K562 (cell line): ENCODE measurements at regions not wholly inside any gene's neighbourhood (a gene's known extent, or its start where the extent isn't known, plus 50 kb on each side); places are given as distances from the start of the nearest gene placed in this dataset.

Source experiments
- ATAC-seq: fragments of 200-7000 bp; cut with Tn5 transposase; 3 replicates; pipeline ENCODE4 v1.9.1; 2020; ENCODE audit warnings: moderate library complexity
- BruUV-seq: library from RNA; stranded (reverse); fragments of 400-500 nt; replicated peaks from 2 replicates; lab custom pipeline; 2021; lab: Mats Ljungman, UMichigan
- CTCF ChIA-PET: fragments of 300-600 bp; formaldehyde crosslinking; extraction: SDS; loops from one replicate; lab custom pipeline; 2021; ENCODE audit warnings: low intra/inter-chr PET ratio; lab: Yijun Ruan, JAX
- POLR2A ChIA-PET: fragments of 300-600, 350-650 bp; sonication (Branson Sonifier 250); formaldehyde crosslinking; extraction: SDS; loops from one replicate; lab custom pipeline; 2021; ENCODE audit warnings: antibody characterized with exemption, inconsistent platforms; lab: Yijun Ruan, JAX
- DNase-seq, 4 experiments: peaks; one replicate each; pipeline versions ENCODE4 v3.0.0 to v3.0.0-alpha.2; 2011 to 2018; ENCODE audit warnings: low spot score in 3 of 4, mixed read lengths in 3 of 4; ENCODE audit errors: extremely low read depth in 1 of 4
- FAIRE-seq: peaks from 2 replicates; lab custom pipeline; 2011; peaks lifted over from hg19 to GRCh38; lab: Jason Lieb, UNC
- H2AFZ ChIP-seq: 2 replicates; pipeline ENCODE4 v1.6.0; 2011; ENCODE audit warnings: low read depth, low read length, control low read depth, inconsistent platforms
- H3K27ac ChIP-seq: fragments of 200-600 bp; 3 replicates; pipeline ENCODE4 v1.8.0; 2011; ENCODE audit warnings: low read depth, mild to moderate bottlenecking, control low read depth, inconsistent platforms, low read length, moderate library complexity, mixed read lengths; ENCODE audit errors: extremely low read depth
- H3K27me3 ChIP-seq, 2 experiments: fragments of 300-600 bp in 1 of 2; 2 replicates in 1 of 2; 3 replicates in 1 of 2; pipeline versions ENCODE4 v1.6.0 to v1.8.0; 2011; ENCODE audit warnings: inconsistent platforms in 2 of 2, low read length in 2 of 2, mild to moderate bottlenecking in 1 of 2, mixed read lengths in 1 of 2, moderate library complexity in 1 of 2; ENCODE audit not compliant: control insufficient read depth in 2 of 2, insufficient read depth in 2 of 2
- H3K36me3 ChIP-seq: fragments of 300-600 bp; 3 replicates; pipeline ENCODE4 v1.8.0; 2011; ENCODE audit warnings: mild to moderate bottlenecking, low read length, inconsistent platforms; ENCODE audit not compliant: control insufficient read depth, insufficient read depth
- H3K4me1 ChIP-seq, 2 experiments: fragments of 200-600 bp in 1 of 2; replicated peaks in 1 of 2; 2 replicates in 1 of 2; 3 replicates in 1 of 2; pipeline versions ENCODE4 v1.5.1 to v1.8.0; 2011; ENCODE audit warnings: inconsistent platforms in 2 of 2, low read length in 2 of 2, mild to moderate bottlenecking in 1 of 2, mixed read lengths in 1 of 2, moderate library complexity in 1 of 2; ENCODE audit not compliant: control insufficient read depth in 2 of 2, insufficient read depth in 2 of 2
- H3K4me2 ChIP-seq: 2 replicates; pipeline ENCODE4 v1.6.1; 2011; ENCODE audit warnings: low read length, control low read depth, inconsistent platforms, mixed read lengths; ENCODE audit not compliant: insufficient read depth
- H3K4me3 ChIP-seq: fragments of 200-600 bp; sonication (generic), shearing (Covaris generic); 2 replicates; pipeline ENCODE4 v1.5.1; 2016; ENCODE audit warnings: control low read depth, inconsistent platforms
- H3K79me2 ChIP-seq: fragments of 200-600 bp; 3 replicates; pipeline ENCODE4 v1.8.0; 2011; ENCODE audit warnings: low read length, inconsistent platforms; ENCODE audit not compliant: control insufficient read depth, insufficient read depth
- H3K9ac ChIP-seq, 2 experiments: 2 replicates each; pipeline versions ENCODE4 v1.6.0 to v1.6.1; 2011; ENCODE audit warnings: low read depth in 2 of 2, low read length in 2 of 2, control low read depth in 1 of 2, inconsistent platforms in 1 of 2, mild to moderate bottlenecking in 1 of 2, mixed read lengths in 1 of 2; ENCODE audit not compliant: insufficient read depth in 1 of 2
- H3K9me1 ChIP-seq: one replicate; pipeline ENCODE4 v1.6.0; 2011; ENCODE audit warnings: inconsistent platforms, mild to moderate bottlenecking, low read length, moderate library complexity; ENCODE audit not compliant: control insufficient read depth, insufficient read depth
- H3K9me3 ChIP-seq: replicated peaks from 2 replicates; pipeline ENCODE4 v1.5.1; 2011; ENCODE audit warnings: low read depth, low read length, inconsistent platforms; ENCODE audit not compliant: control insufficient read depth, insufficient read depth
- H4K20me1 ChIP-seq: replicated peaks from 2 replicates; pipeline ENCODE4 v1.6.1; 2011; ENCODE audit warnings: low read length, inconsistent platforms, mixed read lengths; ENCODE audit not compliant: control insufficient read depth, insufficient read depth
- FOXA1 ChIP-seq: fragments of 450-650 bp; IDR thresholded peaks from 2 replicates; pipeline ENCODE4 v1.6.1; 2016; ENCODE audit warnings: mild to moderate bottlenecking, borderline replicate concordance
- FOXO4 ChIP-seq: fragments of 450-650 bp; formaldehyde crosslinking; IDR thresholded peaks from 2 replicates; pipeline ENCODE4 v1.4.0; 2020; ENCODE audit warnings: mild to moderate bottlenecking, moderate library complexity
- NFYB ChIP-seq: IDR thresholded peaks from 2 replicates; pipeline ENCODE4 v1.6.1; 2011; ENCODE audit warnings: mild to moderate bottlenecking, moderate library complexity; ENCODE audit not compliant: insufficient read length; ENCODE audit errors: extremely low read depth
- PTTG1 ChIP-seq: fragments of 450-650 bp; IDR thresholded peaks from 2 replicates; pipeline ENCODE4 v1.6.1; 2016; ENCODE audit warnings: low read depth, mild to moderate bottlenecking, missing genetic modification characterization, missing compliant biosample characterization
- SP1 ChIP-seq: sonication (generic); formaldehyde crosslinking; IDR thresholded peaks from 2 replicates; pipeline ENCODE4 v1.8.1; 2022; ENCODE audit warnings: mild to moderate bottlenecking, missing genetic modification reagents
- SPI1 ChIP-seq: IDR thresholded peaks from 2 replicates; pipeline ENCODE4 v1.6.1; 2011; ENCODE audit warnings: low read depth, low read length, control low read depth, borderline replicate concordance
- THRB ChIP-seq: fragments of 450-650 bp; formaldehyde crosslinking; conservative IDR thresholded peaks from 2 replicates; pipeline ENCODE4 v1.4.0; 2022; ENCODE audit warnings: mild to moderate bottlenecking, missing genetic modification characterization
- ZBTB8A ChIP-seq: fragments of 450-650 bp; IDR thresholded peaks from 2 replicates; pipeline ENCODE4 v1.6.1; 2018; ENCODE audit warnings: mild to moderate bottlenecking, moderate library complexity; ENCODE audit not compliant: partially characterized antibody
- ZNF143 ChIP-seq: sonication (generic); formaldehyde crosslinking; IDR thresholded peaks from 2 replicates; pipeline ENCODE4 v1.9.0; 2022; ENCODE audit warnings: mild to moderate bottlenecking, missing genetic modification reagents
- ZNF212 ChIP-seq: fragments of 450-650 bp; formaldehyde crosslinking; IDR thresholded peaks from 2 replicates; pipeline ENCODE4 v1.4.0; 2020; ENCODE audit warnings: mild to moderate bottlenecking
- WGBS: fragments of 100-300 bp; shearing (Covaris generic); methylation state at CpG from one replicate; pipeline ENCODE4 v1.1.6; 2016; ENCODE audit warnings: low coverage, mixed read lengths; ENCODE audit not compliant: insufficient coverage; ENCODE audit errors: missing lambda C conversion rate; 5-methylcytosine and 5-hydroxymethylcytosine counted together
- in situ Hi-C: fragments of 300-500 bp; cut with MboI; formaldehyde crosslinking; loops from 4 replicates; pipeline ENCODE4 v1.15.0; 2018; ENCODE audit warnings: inconsistent platforms, mixed read lengths
- intact Hi-C: fragments of 100-400 bp; cut with micrococcal nuclease; formaldehyde crosslinking; loops from 2 replicates; pipeline ENCODE4 v1.14.2; 2022

- Histone ChIP-seq H3K4me2 (no peak overlapping the region), H3K27me3 (no peaks in the 10 kb centered on the region), H3K36me3 (no peaks in the 10 kb centered on the region), H3K9me3 (no peaks in the 10 kb centered on the region), H4K20me1 (no peaks in the 10 kb centered on the region), H3K4me3 (no peak overlapping the region), H3K27ac (no peak overlapping the region), H3K9me1 (no peaks in the 10 kb centered on the region), H3K9ac (no peak overlapping the region), H3K79me2 (no peaks in the 10 kb centered on the region), H3K4me1 (no peaks in the 10 kb centered on the region), H2AFZ (no peak overlapping the region)
- FAIRE-seq, result no peak
- 0% methylated on average over 4 of the region's 4 CpGs for WGBS
- no peak for DNase-seq
- intact Hi-C loops, result no loop called here
- TF ChIP-seq THRB (CRISPR knock-in tag) (no peak), FOXA1 (no peak), SP1 (CRISPR knock-in tag) (no peak), SPI1 (no peak), FOXO4 (no peak), PTTG1 (tag) (no peak), ZBTB8A (no peak), ZNF212 (CRISPR knock-in tag) (no peak), NFYB (no peak), ZNF143 (CRISPR knock-in tag) (no peak)
- POLR2A ChIA-PET, result no interaction called here
- no TSS peak for BruUV-seq
- CTCF ChIA-PET, result no interaction called here
- in situ Hi-C loops, result no loop called here
- ATAC-seq, result no peak
Measured at GRCh38 chr10:63930584-63930983, 409.4 kb downstream of the REEP3 start.
